T-helper 2 cell treated with Interferon-gamma antibody and Interleukin-4, amounts not matched to agents 100 ng/mL and 5 ng/mL, for 36 hours (primary cell): ENCODE measurements at regions not wholly inside any gene's neighbourhood (a gene's known extent, or its start where the extent isn't known, plus 50 kb on each side); places are given as distances from the start of the nearest gene placed in this dataset.
"Not testable (repeated sequence)": the region's sequence is repeated elsewhere in the genome, so short reads cannot be mapped to it uniquely, and the experiment has no call there.

Experiments used
- intact Hi-C: fragments of 100-400 bp; cut with micrococcal nuclease; formaldehyde crosslinking; loops from one replicate; pipeline ENCODE4 v1.15.1; 2023

- intact Hi-C loops: no loop called here
Observed at GRCh38 chr4:94152466-94152865, 55.2 kb upstream of the SMARCAD1 start.

- intact Hi-C loops: not testable (repeated sequence)
Observed at GRCh38 chr4:94155404-94155803, 52.3 kb upstream of the SMARCAD1 start.

- intact Hi-C loops: no loop called here
Observed at GRCh38 chr4:94156826-94157225, 50.8 kb upstream of the SMARCAD1 start.
